H1 (cell line): ENCODE measurements at regions not wholly inside any gene's neighbourhood (a gene's known extent, or its start where the extent isn't known, plus 50 kb on each side); places are given as distances from the start of the nearest gene placed in this dataset.

Experiments
- CTCF ChIA-PET: fragments of 300-600 bp; sonication (Branson Sonifier 250); formaldehyde crosslinking; loops from one replicate; lab custom pipeline; 2021; ENCODE audit not compliant: partially characterized antibody; lab: Charles Lee
- POLR2A ChIA-PET: fragments of 300-600 bp; sonication (Branson Sonifier 250); formaldehyde crosslinking; loops from one replicate; lab custom pipeline; 2021; ENCODE audit warnings: inconsistent platforms; ENCODE audit not compliant: partially characterized antibody; lab: Charles Lee
- DNase-seq, 2 experiments: peaks; one replicate each; pipeline versions ENCODE4 v3.0.0 to v3.0.0-alpha.2; 2010 to 2022; ENCODE audit warnings: low spot score in 2 of 2, low read depth in 1 of 2, mixed read lengths in 1 of 2
- FAIRE-seq: peaks from 2 replicates; lab custom pipeline; 2011; peaks lifted over from hg19 to GRCh38; lab: Jason Lieb, UNC
- H2AFZ ChIP-seq: 2 replicates; pipeline ENCODE4 v1.8.1; 2012; ENCODE audit warnings: low read length, inconsistent platforms
- H2AK5ac ChIP-seq: 2 replicates; pipeline ENCODE4 v1.6.1; 2013; ENCODE audit warnings: low read depth, low read length
- H2BK120ac ChIP-seq: replicated peaks from 2 replicates; pipeline ENCODE3; 2013; ENCODE audit warnings: low read depth, low read length, inconsistent platforms
- H2BK12ac ChIP-seq: 2 replicates; pipeline ENCODE4 v1.6.1; 2013; ENCODE audit warnings: low read depth, low read length
- H2BK15ac ChIP-seq: 2 replicates; pipeline ENCODE4 v1.6.1; 2013; ENCODE audit warnings: low read length
- H2BK20ac ChIP-seq: 2 replicates; pipeline ENCODE4 v1.6.1; 2013; ENCODE audit warnings: low read length
- H2BK5ac ChIP-seq: 2 replicates; pipeline ENCODE4 v1.6.1; 2013; ENCODE audit warnings: low read depth, low read length
- H3K14ac ChIP-seq: 2 replicates; pipeline ENCODE4 v1.6.1; 2013; ENCODE audit warnings: inconsistent platforms; ENCODE audit not compliant: insufficient read length
- H3K18ac ChIP-seq: 2 replicates; pipeline ENCODE4 v1.6.1; 2013; ENCODE audit warnings: low read length; ENCODE audit errors: extremely low read depth
- H3K23ac ChIP-seq: 2 replicates; pipeline ENCODE4 v1.6.1; 2013; ENCODE audit warnings: inconsistent platforms; ENCODE audit not compliant: insufficient read length
- H3K23me2 ChIP-seq: 2 replicates; pipeline ENCODE4 v1.6.1; 2013; ENCODE audit warnings: low read depth, low read length
- H3K27ac ChIP-seq: 2 replicates; pipeline ENCODE4 v1.6.1; 2011; ENCODE audit warnings: low read depth, low read length, inconsistent platforms
- H3K27me3 ChIP-seq, 4 experiments: replicated peaks in 1 of 4; 1 replicate in 1 of 4; 2 replicates in 3 of 4; pipeline versions ENCODE4 v1.6.1 to v1.8.1; 2011 to 2013; ENCODE audit warnings: low read length in 3 of 4, mild to moderate bottlenecking in 3 of 4, inconsistent platforms in 2 of 4, mixed read lengths in 2 of 4, moderate library complexity in 1 of 4; ENCODE audit not compliant: control insufficient read depth in 3 of 4, insufficient read depth in 3 of 4; ENCODE audit errors: extremely low read depth in 1 of 4
- H3K36me3 ChIP-seq, 4 experiments: 2 replicates each; pipeline versions ENCODE4 v1.6.1 to v1.8.1; 2011 to 2013; ENCODE audit warnings: mild to moderate bottlenecking in 4 of 4, low read length in 3 of 4, moderate library complexity in 2 of 4, control low read depth in 1 of 4, inconsistent platforms in 1 of 4; ENCODE audit not compliant: insufficient read depth in 4 of 4, control insufficient read depth in 2 of 4
- H3K4ac ChIP-seq: replicated peaks from 2 replicates; pipeline ENCODE3; 2013; ENCODE audit warnings: low read length, low read depth, mixed read lengths, inconsistent platforms; ENCODE audit not compliant: insufficient read length
- H3K4me1 ChIP-seq, 4 experiments: replicated peaks in 1 of 4; 1 replicate in 1 of 4; 2 replicates in 3 of 4; pipeline versions ENCODE4 v1.6.1 to v1.8.1; 2011 to 2013; ENCODE audit warnings: low read length in 3 of 4, inconsistent platforms in 2 of 4, mixed read lengths in 1 of 4; ENCODE audit not compliant: insufficient read depth in 4 of 4, control insufficient read depth in 3 of 4
- H3K4me2 ChIP-seq, 2 experiments: 2 replicates each; pipeline versions ENCODE4 v1.6.1 to v1.8.1; 2011 to 2013; ENCODE audit warnings: low read depth in 2 of 2, low read length in 2 of 2, control low read depth in 1 of 2, inconsistent platforms in 1 of 2, mild to moderate bottlenecking in 1 of 2; ENCODE audit not compliant: insufficient read depth in 1 of 2
- H3K4me3 ChIP-seq, 4 experiments: fragments of 200-600, 300-600 bp in 1 of 4; sonication (generic), shearing (Covaris generic), sonication (Bioruptor Twin) in 1 of 4; 2 replicates each; pipeline versions ENCODE4 v1.5.1 to v1.8.1; 2011 to 2016; ENCODE audit warnings: low read length in 4 of 4, low read depth in 3 of 4, control low read depth in 2 of 4, inconsistent platforms in 2 of 4, mild to moderate bottlenecking in 2 of 4, mixed read lengths in 1 of 4, moderate library complexity in 1 of 4; ENCODE audit not compliant: insufficient read depth in 2 of 4; ENCODE audit errors: extremely low read depth in 1 of 4
- H3K56ac ChIP-seq: replicated peaks from 2 replicates; pipeline ENCODE3; 2013; ENCODE audit warnings: low read depth, mild to moderate bottlenecking, mixed read lengths, low read length, inconsistent platforms; ENCODE audit not compliant: insufficient read length
- H3K79me1 ChIP-seq: 2 replicates; pipeline ENCODE4 v1.6.1; 2013; ENCODE audit warnings: low read depth, low read length, control low read depth
- H3K79me2 ChIP-seq, 2 experiments: 2 replicates each; pipeline versions ENCODE4 v1.6.1 to v1.8.1; 2012 to 2013; ENCODE audit warnings: low read length in 2 of 2, mild to moderate bottlenecking in 2 of 2, inconsistent platforms in 1 of 2; ENCODE audit not compliant: insufficient read depth in 2 of 2, control insufficient read depth in 1 of 2
- H3K9ac ChIP-seq, 4 experiments: replicated peaks in 1 of 4; 1 replicate in 1 of 4; 2 replicates in 3 of 4; pipeline versions ENCODE4 v1.6.1 to v1.8.1; 2011 to 2013; ENCODE audit warnings: low read depth in 3 of 4, low read length in 3 of 4, control low read depth in 2 of 4, mild to moderate bottlenecking in 2 of 4, moderate library complexity in 2 of 4, inconsistent platforms in 1 of 4; ENCODE audit errors: extremely low read depth in 1 of 4
- H3K9me3 ChIP-seq, 2 experiments: 2 replicates each; pipeline versions ENCODE4 v1.6.1 to v1.8.1; 2012 to 2013; ENCODE audit warnings: mild to moderate bottlenecking in 2 of 2, moderate library complexity in 2 of 2, control low read depth in 1 of 2, inconsistent platforms in 1 of 2, low read depth in 1 of 2, low read length in 1 of 2, mixed read lengths in 1 of 2; ENCODE audit not compliant: insufficient read depth in 2 of 2
- H4K20me1 ChIP-seq, 2 experiments: replicated peaks in 1 of 2; 2 replicates each; pipeline versions ENCODE3 to v1.8.1; 2011 to 2013; ENCODE audit warnings: inconsistent platforms in 2 of 2, low read length in 2 of 2, mild to moderate bottlenecking in 1 of 2; ENCODE audit not compliant: insufficient read depth in 2 of 2, control insufficient read depth in 1 of 2
- H4K5ac ChIP-seq: 2 replicates; pipeline ENCODE4 v1.6.1; 2013; ENCODE audit warnings: low read length, low read depth, mixed read lengths, inconsistent platforms; ENCODE audit not compliant: insufficient read length
- H4K8ac ChIP-seq: 2 replicates; pipeline ENCODE4 v1.8.0; 2013; ENCODE audit warnings: mild to moderate bottlenecking, moderate library complexity, low read length, inconsistent platforms; ENCODE audit not compliant: insufficient read depth; ENCODE audit errors: extremely low read depth
- H4K91ac ChIP-seq: replicated peaks from 2 replicates; pipeline ENCODE3; 2013; ENCODE audit warnings: low read length, mixed read lengths, inconsistent platforms; ENCODE audit not compliant: insufficient read length
- NRF1 ChIP-seq: IDR thresholded peaks from 2 replicates; pipeline ENCODE4 v1.6.1; 2011; ENCODE audit warnings: mild to moderate bottlenecking, low read depth, low read length, improper control_type of control experiment
- POLR2AphosphoS5 ChIP-seq: IDR thresholded peaks from 2 replicates; pipeline ENCODE4 v1.6.1; 2011; ENCODE audit warnings: low read depth, low read length
- RBBP5 ChIP-seq: IDR thresholded peaks from 2 replicates; pipeline ENCODE4 v1.7.1; 2012; ENCODE audit warnings: low read depth, mild to moderate bottlenecking, inconsistent platforms, low read length, moderate library complexity, borderline replicate concordance
- WGBS, 2 experiments: shearing (Covaris generic) in 1 of 2; methylation state at CpG; one replicate each; pipeline versions ENCODE4 v1.1.6 to v1.1.7; 2013 to 2015; ENCODE audit warnings: low lambda C conversion rate in 2 of 2, mixed read lengths in 2 of 2, inconsistent platforms in 1 of 2, low coverage in 1 of 2, missing lambda C conversion rate in 1 of 2; ENCODE audit not compliant: insufficient replicate concordance in 2 of 2, insufficient coverage in 1 of 2, insufficient read length in 1 of 2; ENCODE audit errors: extremely low coverage in 1 of 2, missing lambda C conversion rate in 1 of 2; 5-methylcytosine and 5-hydroxymethylcytosine counted together

- CTCF ChIA-PET, result no interaction called here
- FAIRE-seq, result no peak
Observed at GRCh38 chr2:146025519-146025918, 1505.6 kb upstream of the ZEB2 start.

More at GRCh38 chr2:146025519-146025918, 1505.6 kb upstream of the ZEB2 start:
- H2AK5ac ChIP-seq, result no peak overlapping the region
- no peak overlapping the region for H3K4ac ChIP-seq
- H3K4me3 ChIP-seq, result no peak overlapping the region
- H4K20me1 ChIP-seq, result no peaks in the 10 kb centered on the region
- 88% methylated on average over 1 of the region's 1 CpG; no CpG with 5 or more reads in 1 of the 2 experiments for WGBS, 2 experiments
- no peak overlapping the region for H3K4me2 ChIP-seq
- no peaks in the 10 kb centered on the region for H3K79me1 ChIP-seq
- DNase-seq, result no peak
- H3K14ac ChIP-seq, result no peak overlapping the region
- no peaks in the 10 kb centered on the region for H3K4me1 ChIP-seq
- H3K23me2 ChIP-seq, result no peaks in the 10 kb centered on the region
- no peak overlapping the region for H3K27ac ChIP-seq
- H2BK12ac ChIP-seq, result no peak overlapping the region
- H3K18ac ChIP-seq, result no peak overlapping the region
- TF ChIP-seq POLR2AphosphoS5 (no peak), NRF1 (no peak), RBBP5 (no peak)
- no peak overlapping the region for H3K23ac ChIP-seq
- H2BK5ac ChIP-seq, result no peak overlapping the region
- no peaks in the 10 kb centered on the region; a peak in 1 of 8 replicates for H3K36me3 ChIP-seq
- H2BK20ac ChIP-seq, result no peak overlapping the region
- POLR2A ChIA-PET, result no interaction called here
- H2BK120ac ChIP-seq, result no peak overlapping the region
- H3K79me2 ChIP-seq, result no peaks in the 10 kb centered on the region
- no peak overlapping the region for H4K8ac ChIP-seq
- no peaks in the 10 kb centered on the region for H3K9me3 ChIP-seq
- no peak overlapping the region for H3K9ac ChIP-seq
- H2BK15ac ChIP-seq, result no peak overlapping the region
- H4K5ac ChIP-seq, result no peak overlapping the region
- no peaks in the 10 kb centered on the region for H3K27me3 ChIP-seq
- H2AFZ ChIP-seq, result no peak overlapping the region
- H3K56ac ChIP-seq, result no peak overlapping the region
- H4K91ac ChIP-seq, result no peak overlapping the region
